Osteocyte (in vitro differentiated cells): ENCODE measurements at regions not wholly inside any gene's neighbourhood (a gene's known extent, or its start where the extent isn't known, plus 50 kb on each side); places are given as distances from the start of the nearest gene placed in this dataset.

Experiments used
- DNase-seq: peaks from one replicate; pipeline ENCODE4 v3.0.0; 2021; ENCODE audit warnings: mixed read lengths; ENCODE audit not compliant: unreplicated experiment; ENCODE audit errors: extremely low spot score
- H3K27ac Mint-ChIP-seq: one replicate; pipeline ENCODE4 v1.8.0; 2021; ENCODE audit warnings: mild to moderate bottlenecking, mixed read lengths; ENCODE audit not compliant: unreplicated experiment
- H3K27me3 Mint-ChIP-seq: one replicate; pipeline ENCODE4 v1.8.0; 2021; ENCODE audit warnings: mixed read lengths; ENCODE audit not compliant: unreplicated experiment
- H3K36me3 Mint-ChIP-seq: one replicate; pipeline ENCODE4 v1.8.0; 2021; ENCODE audit warnings: mixed read lengths; ENCODE audit not compliant: unreplicated experiment
- H3K4me1 Mint-ChIP-seq: one replicate; pipeline ENCODE4 v1.8.0; 2021; ENCODE audit warnings: mixed read lengths; ENCODE audit not compliant: unreplicated experiment
- H3K4me3 Mint-ChIP-seq: one replicate; pipeline ENCODE4 v1.8.0; 2021; ENCODE audit warnings: mild to moderate bottlenecking, moderate library complexity, mixed read lengths; ENCODE audit not compliant: unreplicated experiment
- H3K9me3 Mint-ChIP-seq: one replicate; pipeline ENCODE4 v1.8.0; 2021; ENCODE audit warnings: mixed read lengths; ENCODE audit not compliant: unreplicated experiment
- CTCF ChIP-seq: fragments of 200-600 bp; sonication (generic); IDR thresholded peaks from 2 replicates; pipeline ENCODE4 v1.5.0; 2021; ENCODE audit warnings: antibody characterized with exemption, mild to moderate bottlenecking, moderate library complexity

GRCh38 chr18:53772293-53772692, 452.2 kb downstream of the MBD2 start:
- H3K9me3 Mint-ChIP-seq, result peaks cover 43% of the 10 kb centered on the region
- H3K4me3 Mint-ChIP-seq, result no peak overlapping the region
- no peaks in the 10 kb centered on the region for H3K4me1 Mint-ChIP-seq
- H3K27me3 Mint-ChIP-seq, result no peaks in the 10 kb centered on the region
- no peak for TF ChIP-seq CTCF
- H3K36me3 Mint-ChIP-seq, result no peaks in the 10 kb centered on the region
- H3K27ac Mint-ChIP-seq, result no peak overlapping the region
- no peak for DNase-seq

- TF ChIP-seq CTCF, result no peak
- DNase-seq, result no peak
- no peak overlapping the region for H3K27ac Mint-ChIP-seq
- H3K27me3 Mint-ChIP-seq, result no peaks in the 10 kb centered on the region
- no peaks in the 10 kb centered on the region for H3K4me1 Mint-ChIP-seq
- no peaks in the 10 kb centered on the region for H3K36me3 Mint-ChIP-seq
- no peak overlapping the region for H3K4me3 Mint-ChIP-seq
- peaks cover 43% of the 10 kb centered on the region for H3K9me3 Mint-ChIP-seq
Measured at GRCh38 chr18:53771664-53772063, 452.8 kb downstream of the MBD2 start.

- TF ChIP-seq CTCF, result no peak
- peaks cover 42% of the 10 kb centered on the region for H3K9me3 Mint-ChIP-seq
Measured at GRCh38 chr18:53765211-53765610, 459.3 kb downstream of the MBD2 start.

GRCh38 chr18:53764086-53764485, 460.4 kb downstream of the MBD2 start:
- Mint-ChIP-seq H3K4me1 (no peaks in the 10 kb centered on the region), H3K27ac (no peak overlapping the region), H3K4me3 (no peak overlapping the region), H3K36me3 (no peaks in the 10 kb centered on the region), H3K9me3 (peaks cover 42% of the 10 kb centered on the region), H3K27me3 (no peaks in the 10 kb centered on the region)
- no peak for TF ChIP-seq CTCF
- DNase-seq, result no peak

More at GRCh38 chr18:53765211-53765610, 459.3 kb downstream of the MBD2 start:
- Mint-ChIP-seq H3K4me3 (no peak overlapping the region), H3K27ac (no peak overlapping the region), H3K27me3 (no peaks in the 10 kb centered on the region), H3K4me1 (no peaks in the 10 kb centered on the region), H3K36me3 (no peaks in the 10 kb centered on the region)
- no peak for DNase-seq

GRCh38 chr18:53757328-53757727, 467.1 kb downstream of the MBD2 start:
- no peak for DNase-seq
- Mint-ChIP-seq H3K36me3 (no peaks in the 10 kb centered on the region), H3K9me3 (peaks cover 19% of the 10 kb centered on the region), H3K27me3 (no peaks in the 10 kb centered on the region), H3K4me1 (no peaks in the 10 kb centered on the region), H3K27ac (no peak overlapping the region), H3K4me3 (no peak overlapping the region)
- TF ChIP-seq CTCF, result no peak
